GM21825 (cell line): ENCODE measurements at regions not wholly inside any gene's neighbourhood (a gene's known extent, or its start where the extent isn't known, plus 50 kb on each side); places are given as distances from the start of the nearest gene placed in this dataset.

Source experiments
- ATAC-seq: cut with Tn5 transposase; IDR thresholded peaks from one replicate; pipeline ENCODE4 v1.9.1; 2021; ENCODE audit warnings: mild to moderate bottlenecking, moderate library complexity; ENCODE audit not compliant: unreplicated experiment

DNA sequence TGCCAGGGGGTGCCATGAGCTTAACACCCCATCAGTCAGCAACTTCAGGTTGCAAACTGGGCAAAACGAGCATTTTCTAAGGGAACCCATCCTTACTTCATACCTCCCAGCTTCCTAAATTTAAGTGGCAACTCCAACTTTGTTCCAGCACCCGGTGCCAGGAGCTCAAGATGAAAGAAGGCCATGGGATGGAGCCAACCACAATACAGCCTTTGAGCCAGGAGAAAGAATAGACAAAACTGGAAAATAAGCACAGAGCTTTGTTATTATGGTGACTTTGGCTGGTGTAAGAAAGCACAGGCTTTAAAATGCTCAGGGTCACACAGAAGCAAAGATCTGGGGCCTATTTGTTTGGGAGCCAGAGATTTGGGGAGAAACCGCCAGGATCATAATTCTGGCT lies 388.7 kb upstream of the MGMT start:
- no peak for ATAC-seq

DNA sequence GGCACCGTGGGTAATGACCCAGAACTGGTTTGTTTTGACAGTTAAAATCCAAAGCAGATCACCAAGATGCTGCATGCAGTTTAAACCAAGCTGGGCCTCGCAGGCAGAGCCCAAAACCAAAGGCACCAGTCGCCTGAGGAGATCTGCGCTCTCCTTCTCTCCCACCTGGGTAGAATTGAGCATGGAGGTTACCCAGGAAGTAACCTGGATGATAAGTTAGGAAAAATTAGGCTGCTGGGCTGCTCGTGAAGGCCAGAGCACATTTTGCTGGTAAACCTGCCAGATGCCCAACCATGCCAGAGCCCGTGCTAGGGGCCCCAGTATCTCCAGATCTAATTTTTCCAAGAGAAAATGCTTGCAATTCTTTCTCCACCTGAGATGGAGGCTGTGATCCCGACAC lies 388.3 kb upstream of the MGMT start:
- no peak for ATAC-seq

DNA sequence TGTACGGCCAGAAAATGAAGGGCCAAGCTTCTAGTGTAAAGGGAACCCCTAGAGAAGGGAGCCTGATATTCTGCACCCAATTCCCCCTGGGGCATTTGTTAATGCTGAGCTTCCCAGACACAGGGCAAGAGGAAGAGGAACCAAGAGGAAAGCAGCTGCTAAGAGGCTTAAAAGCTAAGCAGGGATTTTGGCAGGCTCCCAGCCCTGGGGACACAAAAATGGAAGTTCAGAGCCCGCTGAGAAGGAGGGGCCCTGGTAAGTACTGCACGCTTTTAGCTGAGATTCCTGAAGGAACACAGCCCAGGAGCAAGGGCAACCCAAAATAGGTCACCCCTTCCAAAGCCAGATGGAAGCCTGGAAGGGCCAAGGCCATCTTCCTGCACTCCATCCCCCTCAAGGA lies 387.3 kb upstream of the MGMT start:
- no peak for ATAC-seq

DNA sequence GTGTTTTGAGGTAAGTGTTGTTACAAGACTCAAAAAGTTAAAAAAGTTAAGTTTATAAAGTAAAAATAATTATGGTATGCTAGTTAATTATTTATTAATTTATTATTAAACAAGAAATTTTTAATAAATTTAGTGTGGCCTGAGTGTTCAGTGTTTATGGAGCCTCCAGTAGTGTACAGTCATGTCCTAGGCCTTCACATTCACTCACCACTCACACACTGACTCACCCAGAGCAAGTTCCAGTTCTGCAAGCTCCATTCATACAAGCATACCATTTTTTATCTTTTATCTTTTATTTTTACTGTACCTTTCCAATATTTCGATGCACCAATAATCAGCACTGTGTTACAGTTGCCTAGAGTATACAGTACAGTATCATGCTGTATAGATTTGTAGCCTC lies 381.2 kb upstream of the MGMT start:
- ATAC-seq = no peak

DNA sequence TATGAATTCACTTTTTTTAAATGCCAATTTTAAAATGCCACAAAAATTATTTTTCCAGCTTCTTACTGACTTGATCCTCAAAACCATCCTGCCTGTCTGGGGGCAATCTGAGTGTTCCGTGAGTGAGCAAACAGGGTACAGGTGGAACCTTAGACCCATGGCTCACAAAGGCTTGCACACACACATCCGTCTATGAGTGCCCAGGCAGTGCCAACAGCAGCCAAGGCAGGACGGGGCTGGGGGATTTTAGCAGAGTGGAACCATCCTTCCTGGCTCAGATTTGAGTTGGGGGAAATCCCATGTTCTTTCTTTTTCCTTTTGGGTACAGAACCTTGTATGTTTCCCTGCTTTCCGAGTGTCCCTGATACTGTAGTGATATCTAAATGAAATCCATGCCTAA lies 377.7 kb upstream of the MGMT start:
- no peak for ATAC-seq

DNA sequence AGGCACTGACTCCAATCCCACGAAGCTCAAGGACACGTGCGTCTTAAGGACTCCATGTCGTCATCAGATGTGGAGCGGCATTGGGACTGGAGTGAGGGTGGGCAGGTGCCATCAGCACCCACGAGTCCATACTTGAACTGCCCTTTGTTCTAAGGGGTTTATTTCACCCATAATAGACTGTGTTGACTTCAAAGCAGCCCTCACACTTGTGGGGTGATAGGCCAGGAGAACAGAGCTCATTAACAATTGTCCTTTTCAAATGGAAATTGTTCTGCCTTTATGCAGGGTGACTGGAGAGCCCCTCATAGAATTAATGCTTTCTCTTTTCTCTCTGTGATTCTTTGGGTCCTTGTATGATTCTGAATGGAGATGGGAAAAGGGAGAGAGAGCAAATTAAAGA lies 376.9 kb upstream of the MGMT start:
- ATAC-seq = no peak

DNA sequence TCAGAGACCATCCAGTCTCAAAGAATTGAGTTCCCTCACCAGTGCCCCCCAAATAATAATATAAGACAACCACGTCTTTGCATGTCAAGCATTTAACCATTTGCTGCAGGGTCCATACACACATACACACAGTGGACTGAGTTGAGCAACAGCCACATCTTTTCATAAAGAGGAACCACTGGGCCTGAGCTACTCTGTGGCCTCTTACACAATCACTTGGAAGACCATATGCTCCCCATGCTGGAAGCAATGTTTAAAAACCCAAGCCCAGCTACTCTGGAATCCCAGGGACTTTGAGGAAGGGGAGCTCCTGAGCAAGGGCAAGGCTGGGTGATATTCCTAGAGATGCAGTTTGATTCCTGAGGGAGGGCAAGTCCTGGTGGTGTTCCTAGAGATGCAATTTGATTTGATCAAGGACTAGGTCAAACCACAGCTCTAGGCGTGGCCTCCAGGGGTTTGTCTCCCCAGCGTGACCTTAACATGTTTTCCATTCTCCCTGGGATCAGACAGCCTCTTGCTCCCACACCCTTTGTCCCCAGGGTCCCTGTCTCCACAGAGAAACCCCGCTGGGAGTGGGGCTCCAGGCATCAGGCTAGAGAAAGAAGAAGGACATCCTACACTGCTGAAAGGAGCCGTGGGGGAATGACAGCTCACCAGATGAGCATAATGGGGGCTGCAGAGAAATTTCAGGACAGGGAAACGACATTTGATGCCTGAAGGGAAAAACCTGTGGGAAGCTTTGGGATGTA lies 376.2 kb upstream of the MGMT start:
- no peak for ATAC-seq

DNA sequence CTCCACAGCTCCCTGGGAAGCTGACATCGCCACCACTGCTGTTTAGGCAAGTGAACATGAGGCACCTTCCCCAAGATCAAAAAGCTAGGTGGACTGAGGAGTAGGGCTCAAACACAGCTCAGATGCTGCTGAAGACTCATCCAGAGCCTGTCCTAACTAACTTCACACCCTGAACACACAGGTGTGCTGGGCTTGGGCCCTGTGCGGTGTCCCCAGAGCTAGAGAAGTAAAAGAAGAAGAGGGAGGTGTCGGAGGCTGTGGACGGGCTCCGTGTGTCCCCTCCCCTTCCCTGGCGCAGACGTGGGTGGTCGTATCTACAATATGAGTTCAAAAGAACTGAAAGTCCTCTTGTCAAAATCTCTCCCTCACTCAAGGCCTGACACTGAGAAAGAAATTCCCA lies 373.4 kb upstream of the MGMT start:
- no peak for ATAC-seq

DNA sequence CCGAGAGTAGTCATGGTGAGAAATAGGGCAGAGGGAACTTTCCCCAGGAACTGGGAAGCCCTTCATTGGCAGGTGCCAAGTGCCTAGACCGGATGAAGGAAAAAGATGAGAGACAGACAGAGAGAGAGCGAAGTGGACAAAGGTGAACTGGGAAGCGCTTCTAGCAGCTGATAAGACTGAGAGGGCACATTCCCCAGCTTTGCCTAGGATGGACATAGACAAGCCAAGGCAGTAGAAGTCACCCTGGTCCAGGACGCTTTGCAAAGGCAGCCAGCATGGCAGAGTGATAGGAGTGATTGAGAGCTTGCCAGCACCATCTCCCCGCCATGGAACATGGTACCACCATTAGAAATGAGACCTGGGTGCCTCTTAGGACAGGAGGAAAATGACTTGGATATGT lies 372.8 kb upstream of the MGMT start:
- no peak for ATAC-seq

DNA sequence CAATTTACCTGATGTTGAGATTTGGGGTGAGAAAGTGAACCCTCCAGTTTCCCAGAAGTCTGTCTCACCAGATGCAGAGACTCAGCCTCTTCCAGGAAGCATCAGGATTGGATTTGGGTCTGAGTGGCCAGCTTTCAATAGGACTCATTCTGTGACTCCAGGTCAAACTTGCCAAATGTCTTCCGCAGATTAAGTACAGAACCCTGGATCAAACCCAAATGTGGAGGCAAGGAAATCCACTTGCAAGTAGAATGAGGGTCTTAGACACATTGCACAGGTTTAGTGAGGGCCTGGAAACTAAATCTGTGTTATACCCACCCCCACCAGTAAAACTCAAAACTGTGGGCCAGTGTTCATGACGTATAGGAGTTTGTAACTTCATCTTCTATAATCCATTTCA lies 372.2 kb upstream of the MGMT start:
- no peak for ATAC-seq

DNA sequence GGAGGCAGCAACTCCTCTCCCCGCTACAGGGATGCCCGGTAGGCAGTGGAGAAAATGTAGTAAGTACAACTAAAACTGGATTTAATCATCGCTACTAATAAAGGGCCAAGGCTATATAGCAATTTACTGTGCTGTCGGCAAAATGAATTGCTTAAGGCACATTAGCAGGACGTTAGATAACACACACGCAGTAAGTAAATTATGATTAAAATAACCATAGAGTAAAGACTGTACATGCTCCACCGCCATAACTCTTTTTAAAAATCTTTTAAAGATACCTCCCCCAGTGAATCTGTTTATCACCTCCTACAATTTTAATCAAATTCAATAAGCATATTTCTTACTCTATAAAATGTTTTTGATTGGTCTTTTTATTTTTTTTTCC lies 371.4 kb upstream of the MGMT start:
- ATAC-seq = no peak

DNA sequence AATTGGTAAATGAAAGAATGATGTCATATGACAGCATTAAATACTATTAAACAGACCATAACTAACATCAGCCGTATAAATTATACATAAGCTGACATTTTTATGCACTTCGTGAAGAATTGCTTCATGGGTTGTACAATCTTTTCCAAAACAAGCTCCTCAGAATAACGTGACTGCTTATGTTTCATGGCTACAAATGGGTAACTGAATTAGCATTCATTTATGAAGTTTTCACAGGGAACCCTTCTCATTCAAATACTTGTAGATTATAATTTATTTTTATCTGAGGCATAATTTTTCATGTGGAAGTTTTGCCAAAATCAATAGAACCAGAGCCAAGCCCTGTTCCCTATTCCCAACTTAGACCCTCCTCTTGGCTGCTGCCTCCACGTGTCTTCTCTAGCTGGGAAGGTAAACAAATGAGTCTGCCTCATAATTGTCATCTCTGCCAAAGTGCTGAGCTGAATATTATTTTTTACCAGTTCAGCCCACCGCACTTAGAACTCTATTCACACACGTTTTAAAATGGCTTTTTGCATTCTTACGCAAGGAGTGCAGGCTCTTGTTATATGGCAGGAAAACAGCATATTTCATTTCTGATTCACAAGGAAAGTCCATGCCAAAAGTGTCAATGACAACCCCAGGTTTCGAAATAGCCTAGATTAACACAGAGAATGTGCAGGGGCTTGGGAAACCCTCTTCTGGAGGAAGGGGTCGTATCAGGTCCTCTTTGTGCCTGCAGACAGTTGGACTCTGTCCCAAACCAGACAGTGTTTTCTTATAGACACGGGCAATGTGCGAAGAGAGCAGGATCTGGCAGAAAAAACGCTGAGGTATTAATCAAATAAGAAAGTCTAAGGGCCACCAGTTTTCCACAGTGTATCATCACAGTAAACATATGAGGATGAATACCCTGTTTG lies 370.7 kb upstream of the MGMT start:
- no peak for ATAC-seq

DNA sequence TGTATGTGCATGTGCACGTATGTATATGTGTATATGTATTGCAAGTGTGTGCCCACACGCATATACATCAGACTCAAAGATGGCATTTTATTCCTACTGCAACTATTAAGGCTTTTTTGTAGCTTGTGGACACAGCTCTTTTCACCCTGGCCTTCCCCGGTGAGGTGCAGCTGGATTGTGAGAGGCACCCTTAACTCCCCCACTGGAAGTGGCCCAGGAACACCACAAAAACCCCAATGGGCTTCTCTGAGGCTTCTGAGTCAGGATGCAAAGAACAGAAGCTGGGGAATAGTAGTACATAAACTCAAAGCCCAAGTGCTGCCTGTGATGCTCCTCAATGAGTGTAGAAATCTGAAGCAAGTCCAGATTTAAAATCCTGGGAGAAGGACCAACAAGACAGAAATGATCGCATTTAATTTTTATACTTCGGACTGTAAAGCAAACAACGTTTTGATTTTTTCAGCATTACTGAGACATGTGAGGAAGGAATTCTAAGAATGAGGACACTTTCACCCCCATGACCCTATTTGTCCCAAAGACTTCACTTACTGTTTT lies 369.2 kb upstream of the MGMT start:
- ATAC-seq = no peak

DNA sequence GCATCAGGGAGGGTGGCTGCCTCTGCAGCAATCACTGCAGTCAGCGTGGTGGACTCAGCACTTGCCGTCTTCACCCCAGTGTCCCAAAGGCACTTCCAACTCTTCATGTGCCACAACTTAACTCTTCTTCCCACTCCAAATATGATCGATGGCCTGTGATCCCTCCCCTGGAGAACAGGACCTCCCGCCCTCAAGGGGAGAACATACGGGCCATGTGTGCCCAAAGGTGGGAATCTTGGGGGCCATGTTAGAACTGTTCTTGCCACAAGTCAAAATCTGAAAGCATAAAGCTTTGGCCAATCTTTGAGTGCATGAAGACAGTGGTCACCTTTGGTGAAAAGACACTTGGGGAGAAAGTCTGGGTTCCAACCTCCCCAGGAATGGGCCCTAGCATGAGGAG lies 368.5 kb upstream of the MGMT start:
- no peak for ATAC-seq

DNA sequence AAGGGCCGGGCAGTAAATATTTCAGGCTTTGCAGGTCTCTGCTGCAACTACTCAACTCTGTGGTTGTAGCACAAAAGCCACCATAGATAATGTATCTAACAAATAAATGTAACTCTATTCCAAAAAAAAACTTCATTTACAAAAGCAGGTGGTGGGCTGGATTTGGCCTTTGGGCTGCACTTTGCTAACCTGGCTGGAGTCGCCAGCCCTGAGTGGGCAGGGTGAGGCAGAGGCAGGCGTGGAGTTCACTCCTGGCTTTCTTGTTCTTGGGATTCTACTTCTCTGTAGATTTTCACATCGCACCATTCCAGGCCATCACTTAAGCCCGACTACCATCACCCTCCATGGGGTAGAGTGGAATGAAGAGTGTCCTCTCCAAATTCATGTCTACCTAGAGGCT lies 367.6 kb upstream of the MGMT start:
- no peak for ATAC-seq

DNA sequence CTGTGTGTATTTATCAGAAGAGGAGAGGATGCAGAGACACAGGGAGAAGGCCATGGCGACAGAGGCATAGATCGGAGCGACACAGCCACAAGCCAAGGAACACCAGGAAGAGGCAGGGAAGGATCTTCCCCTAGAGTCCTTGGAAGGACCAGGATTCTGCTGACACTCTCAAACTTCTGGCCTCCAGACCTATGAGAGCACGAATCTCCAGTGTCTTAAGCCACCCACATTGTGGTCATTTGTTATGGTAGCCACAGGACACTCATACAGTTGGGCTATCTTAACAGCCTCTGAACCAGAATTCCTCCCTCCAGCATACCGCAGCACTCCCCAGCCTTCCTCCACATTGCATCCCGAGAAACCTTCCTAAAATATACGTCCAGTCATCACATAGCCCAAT lies 367.0 kb upstream of the MGMT start:
- no peak for ATAC-seq

DNA sequence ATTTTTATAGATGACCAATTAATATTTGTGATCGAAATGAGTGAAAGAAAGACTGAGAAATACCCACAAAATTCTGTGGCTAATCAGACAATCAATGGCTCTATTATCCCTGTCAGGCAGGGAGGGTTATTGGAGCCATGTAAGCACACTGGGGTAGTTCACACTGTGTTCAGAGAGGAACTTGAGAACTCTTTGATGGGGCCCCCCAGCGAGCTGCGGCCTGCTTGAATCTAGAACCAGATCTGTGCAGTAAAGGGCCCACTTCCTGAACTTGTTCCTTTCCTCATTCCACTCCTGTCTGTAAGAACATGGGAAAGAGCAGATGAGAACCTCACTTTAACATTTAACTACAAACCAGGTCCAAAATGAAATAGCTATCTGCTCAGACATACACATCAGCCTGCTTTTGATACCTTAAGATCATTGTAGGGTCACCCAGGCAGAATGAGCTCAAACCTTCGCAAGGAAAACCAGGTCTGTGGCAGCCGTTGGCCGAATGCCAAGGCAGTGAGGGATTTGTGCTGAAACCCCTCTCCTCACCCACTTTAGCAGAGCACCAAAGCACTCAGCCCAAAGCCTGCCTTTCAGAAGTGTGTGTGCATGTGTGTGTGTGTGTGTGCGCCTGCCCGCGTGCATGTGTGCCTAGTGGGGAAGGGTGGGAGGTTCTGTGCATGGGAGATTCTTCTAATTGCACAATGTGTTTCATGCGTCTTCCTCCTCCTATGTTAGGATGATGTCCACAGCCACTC lies 365.6 kb upstream of the MGMT start:
- no peak for ATAC-seq

DNA sequence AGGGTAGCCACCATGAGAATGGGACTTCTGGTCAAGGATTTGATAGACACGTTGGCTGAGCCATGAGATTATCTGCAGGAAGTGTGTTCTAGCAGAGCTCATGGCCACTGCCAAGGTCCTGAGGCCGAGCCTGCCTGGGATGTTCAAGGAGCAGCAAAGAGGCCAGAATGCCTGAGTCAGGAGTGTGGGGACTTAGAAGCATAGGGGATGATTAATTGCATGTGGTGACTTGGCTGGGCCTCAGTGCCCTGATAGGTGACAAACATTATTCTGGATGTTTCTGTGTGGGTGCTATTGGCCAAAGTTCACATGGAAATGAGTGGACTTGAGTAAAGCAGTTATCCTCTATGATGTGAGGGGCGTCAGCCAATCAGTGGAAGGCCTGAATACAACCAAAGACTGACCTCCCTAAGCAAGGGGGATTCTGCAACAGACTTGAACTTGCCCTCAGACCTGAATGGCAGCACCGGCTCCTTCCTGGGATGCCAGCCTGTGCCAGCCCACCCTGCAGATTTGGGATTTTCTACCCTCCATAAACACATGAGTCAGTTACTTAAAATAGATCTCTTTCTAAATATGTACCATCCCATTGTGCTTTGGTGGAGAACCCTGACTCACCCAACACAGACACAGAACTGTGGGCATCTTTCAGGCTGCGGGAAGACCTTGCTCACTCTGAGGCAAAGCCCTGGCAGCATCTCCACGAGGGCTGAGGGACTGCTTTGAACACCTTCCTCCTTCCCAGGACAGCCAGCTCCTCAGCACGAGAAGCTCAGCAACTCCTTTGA lies 363.9 kb upstream of the MGMT start:
- no peak for ATAC-seq

DNA sequence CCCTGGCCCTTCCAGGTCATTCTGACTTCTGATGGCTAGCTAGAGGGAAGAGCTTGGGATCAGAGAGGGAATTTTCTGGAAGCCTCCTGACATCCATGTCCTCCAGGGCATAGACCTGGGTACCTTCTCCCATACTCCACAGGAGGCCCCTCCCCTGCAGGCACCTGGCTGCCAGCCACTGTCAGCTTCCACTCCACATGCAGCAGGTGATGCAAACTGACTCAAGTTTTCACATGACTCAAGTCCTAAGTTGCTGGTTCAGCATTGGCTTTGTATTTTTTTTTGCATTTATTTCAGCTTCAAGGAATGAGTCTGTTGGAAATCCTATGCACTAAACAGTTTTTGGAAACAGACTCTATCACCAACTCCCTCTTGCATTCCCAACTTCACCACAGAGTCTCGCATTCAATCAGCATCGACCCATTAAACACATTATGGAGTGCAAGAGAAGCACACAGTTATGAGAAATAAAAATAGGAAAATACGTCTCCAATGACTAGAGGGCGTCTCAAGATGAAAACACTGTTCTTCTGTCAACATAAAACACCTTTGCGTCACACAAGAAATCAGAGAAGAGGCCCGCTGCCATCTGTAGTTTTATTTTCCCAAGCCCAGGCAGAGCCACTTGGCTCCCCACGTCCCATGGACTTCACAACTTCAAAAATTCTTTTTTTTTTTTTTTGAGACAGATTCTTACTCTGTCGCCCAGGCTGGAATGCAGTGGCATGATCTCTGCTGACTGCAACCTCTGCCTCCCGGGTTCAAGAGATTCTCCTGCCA lies 362.6 kb upstream of the MGMT start:
- ATAC-seq = no peak

DNA sequence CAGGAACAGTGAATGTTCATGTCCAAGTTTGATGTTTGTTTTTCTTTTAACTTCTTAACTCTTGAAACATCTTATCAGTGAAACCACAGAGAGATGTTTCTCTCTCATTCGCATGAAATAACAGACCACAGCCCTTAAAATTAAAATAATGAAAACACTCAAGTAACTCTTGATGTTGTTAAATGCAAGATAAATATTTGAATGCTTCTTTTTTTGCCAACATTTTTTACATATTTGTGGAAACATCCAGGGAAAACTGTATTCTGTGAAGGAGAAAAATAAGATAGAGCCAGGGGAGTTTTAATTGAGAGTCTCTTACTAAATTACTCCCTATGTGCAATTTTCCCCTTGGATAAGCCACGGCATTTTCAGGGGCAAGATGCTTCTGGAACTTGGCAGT lies 361.8 kb upstream of the MGMT start:
- no peak for ATAC-seq
